Endothelial cell of umbilical vein (primary cell): ENCODE measurements at regions not wholly inside any gene's neighbourhood (a gene's known extent, or its start where the extent isn't known, plus 50 kb on each side); places are given as distances from the start of the nearest gene placed in this dataset.
A peak's percentile ranks its signal among the peaks of the same experiment; 100 is the strongest.

Experiments
- BruUV-seq: library from RNA; stranded (reverse); fragments of 400-500 nt; replicated peaks from 2 replicates; lab custom pipeline; 2021; lab: Mats Ljungman, UMichigan
- CTCF ChIA-PET: fragments of 300-600, 350-600 bp; sonication (Branson Sonifier 250); formaldehyde crosslinking; loops from one replicate; lab custom pipeline; 2021; ENCODE audit warnings: antibody characterized with exemption, inconsistent platforms; lab: Charles Lee
- POLR2A ChIA-PET: fragments of 300-600, 350-600 bp; sonication (Branson Sonifier 250); formaldehyde crosslinking; loops from one replicate; lab custom pipeline; 2021; ENCODE audit warnings: antibody characterized with exemption, inconsistent platforms; lab: Charles Lee
- DNase-seq: peaks from one replicate; pipeline ENCODE4 v3.0.0-alpha.2; 2011; ENCODE audit warnings: low read depth, low spot score
- FAIRE-seq: peaks from 2 replicates; lab custom pipeline; 2011; peaks lifted over from hg19 to GRCh38; lab: Jason Lieb, UNC
- H2AFZ ChIP-seq: 2 replicates; pipeline ENCODE4 v1.6.0; 2012; ENCODE audit warnings: low read depth, low read length, control low read depth, inconsistent platforms
- H3K27ac ChIP-seq: 2 replicates; pipeline ENCODE4 v1.5.1; 2011; ENCODE audit warnings: low read depth, mild to moderate bottlenecking, control low read depth, low read length, moderate library complexity; ENCODE audit not compliant: insufficient read depth
- H3K27me3 ChIP-seq, 2 experiments: 2 replicates each; pipeline versions ENCODE4 v1.6.0 to v1.6.1; 2011; ENCODE audit warnings: low read length in 2 of 2, mixed read lengths in 1 of 2; ENCODE audit not compliant: control insufficient read depth in 2 of 2, insufficient read depth in 2 of 2
- H3K36me3 ChIP-seq, 2 experiments: 2 replicates in 1 of 2; 3 replicates in 1 of 2; pipeline ENCODE4 v1.5.1; 2011; ENCODE audit warnings: low read length in 2 of 2, mild to moderate bottlenecking in 1 of 2, moderate library complexity in 1 of 2; ENCODE audit not compliant: control insufficient read depth in 2 of 2, insufficient read depth in 2 of 2; ENCODE audit errors: extremely low read depth in 1 of 2
- H3K4me1 ChIP-seq: 3 replicates; pipeline ENCODE4 v1.5.1; 2011; ENCODE audit warnings: mild to moderate bottlenecking, low read length; ENCODE audit not compliant: control insufficient read depth, insufficient read depth; ENCODE audit errors: extremely low read depth
- H3K4me2 ChIP-seq: 2 replicates; pipeline ENCODE4 v1.6.1; 2011; ENCODE audit warnings: low read length, control low read depth, mixed read lengths; ENCODE audit not compliant: insufficient read depth
- H3K4me3 ChIP-seq, 3 experiments: fragments of 200-600 bp in 1 of 3; sonication (generic), shearing (Covaris generic) in 1 of 3; replicated peaks in 1 of 3; 2 replicates each; pipeline ENCODE4 v1.5.1; 2011 to 2016; ENCODE audit warnings: control low read depth in 3 of 3, low read length in 3 of 3, mild to moderate bottlenecking in 2 of 3, inconsistent platforms in 1 of 3, low read depth in 1 of 3, moderate library complexity in 1 of 3; ENCODE audit not compliant: insufficient read depth in 1 of 3
- H3K79me2 ChIP-seq: 2 replicates; pipeline ENCODE4 v1.6.0; 2012; ENCODE audit warnings: low read length, inconsistent platforms; ENCODE audit not compliant: control insufficient read depth, insufficient read depth
- H3K9ac ChIP-seq: replicated peaks from 2 replicates; pipeline ENCODE3; 2011; ENCODE audit warnings: low read length, control low read depth; ENCODE audit not compliant: insufficient read depth; ENCODE audit errors: extremely low read depth
- H3K9me1 ChIP-seq: replicated peaks from 3 replicates; pipeline ENCODE4 v1.6.0; 2011; ENCODE audit warnings: mild to moderate bottlenecking, low read length; ENCODE audit not compliant: control insufficient read depth, insufficient read depth; ENCODE audit errors: extremely low read depth
- H3K9me3 ChIP-seq: replicated peaks from 2 replicates; pipeline ENCODE4 v1.5.1; 2012; ENCODE audit warnings: low read length, inconsistent platforms; ENCODE audit not compliant: control insufficient read depth, insufficient read depth
- H4K20me1 ChIP-seq: replicated peaks from 2 replicates; pipeline ENCODE3; 2011; ENCODE audit warnings: mild to moderate bottlenecking, low read length; ENCODE audit not compliant: control insufficient read depth, insufficient read depth; ENCODE audit errors: extremely low read depth
- CTCF ChIP-seq, 2 donors: IDR thresholded peaks; 1 replicate in 1 of 2; 2 replicates in 1 of 2; pipeline ENCODE4 v1.5.1; 2011; ENCODE audit warnings: low read length in 2 of 2, mild to moderate bottlenecking in 2 of 2, moderate library complexity in 2 of 2, control low read depth in 1 of 2, inconsistent platforms in 1 of 2, low read depth in 1 of 2; ENCODE audit not compliant: insufficient read depth in 1 of 2; ENCODE audit errors: extremely low read depth in 1 of 2
- EZH2 ChIP-seq: IDR thresholded peaks from 2 replicates; pipeline ENCODE4 v1.6.1; 2012; ENCODE audit warnings: borderline replicate concordance, low read depth, mild to moderate bottlenecking, moderate library complexity, low read length, inconsistent platforms; ENCODE audit not compliant: severe bottlenecking
- FOS ChIP-seq: IDR thresholded peaks from 2 replicates; pipeline ENCODE4 v1.6.1; 2011; ENCODE audit warnings: mild to moderate bottlenecking, low read length, moderate library complexity, borderline replicate concordance; ENCODE audit not compliant: insufficient read depth
- GATA2 ChIP-seq: IDR thresholded peaks from 2 replicates; pipeline ENCODE4 v1.7.0; 2011; ENCODE audit warnings: low read depth, mild to moderate bottlenecking, moderate library complexity, mixed read lengths, low read length; ENCODE audit not compliant: insufficient read length, insufficient read depth
- JUN ChIP-seq: IDR thresholded peaks from 2 replicates; pipeline ENCODE4 v1.6.1; 2011; ENCODE audit warnings: borderline replicate concordance, low read depth; ENCODE audit not compliant: insufficient read length, insufficient read depth
- MAX ChIP-seq: IDR thresholded peaks from 2 replicates; pipeline ENCODE4 v1.6.1; 2011; ENCODE audit not compliant: insufficient read depth, insufficient read length
- MYC ChIP-seq: IDR thresholded peaks from one replicate; pipeline ENCODE4 v1.6.1; 2011; ENCODE audit warnings: mild to moderate bottlenecking, low read depth, low read length
- POLR2A ChIP-seq: IDR thresholded peaks from 2 replicates; pipeline ENCODE4 v1.6.1; 2012; ENCODE audit warnings: low read depth, mild to moderate bottlenecking, control low read depth, low read length
- POLR2AphosphoS5 ChIP-seq: IDR thresholded peaks from 2 replicates; pipeline ENCODE4 v1.6.1; 2012; ENCODE audit warnings: low read depth, mild to moderate bottlenecking, control low read depth, low read length, moderate library complexity; ENCODE audit not compliant: insufficient read depth
- dilution Hi-C: fragments of 300-500 bp; cut with MboI; formaldehyde crosslinking; loops from one replicate; pipeline ENCODE4 v1.15.0; 2019; ENCODE audit warnings: low sequenced_read_pairs; ENCODE audit not compliant: extremely low pct_ligation_motif_present
- intact Hi-C: fragments of 100-400 bp; cut with micrococcal nuclease; formaldehyde crosslinking; loops from one replicate; pipeline ENCODE4 v1.10.0; 2022

GRCh38 chr21:21897275-21897883, 899.2 kb downstream of the NCAM2 start:
- intact Hi-C loops: no loop called here
- FAIRE-seq: peak; percentile 24
- dilution Hi-C loops: no loop called here

More at GRCh38 chr21:21897275-21897883, 899.2 kb downstream of the NCAM2 start:
- Histone ChIP-seq H4K20me1 (no peaks in the 10 kb centered on the region), H3K9ac (no peak overlapping the region), H3K27me3 (no peaks in the 10 kb centered on the region), H3K27ac (no peak overlapping the region), H3K36me3 (no peaks in the 10 kb centered on the region), H3K4me1 (no peaks in the 10 kb centered on the region), H3K4me2 (no peak overlapping the region), H3K9me3 (no peaks in the 10 kb centered on the region), H3K4me3 (no peak overlapping the region), H3K9me1 (no peaks in the 10 kb centered on the region), H3K79me2 (no peaks in the 10 kb centered on the region), H2AFZ (no peak overlapping the region)
- CTCF ChIA-PET: no interaction called here
- no peak for TF ChIP-seq POLR2AphosphoS5
- no peak for TF ChIP-seq EZH2
- no peak for TF ChIP-seq JUN
- TF ChIP-seq CTCF (IDR thresholded peaks at IDR 0.05; ENCODE audit: extremely low read depth in 1 of 2, insufficient read depth in 1 of 2, low read depth in 1 of 2, low read length in 2 of 2): no peak
- TF ChIP-seq MAX: no peak
- no peak for TF ChIP-seq MYC
- TF ChIP-seq GATA2: no peak
- TF ChIP-seq POLR2A: no peak
- no peak for TF ChIP-seq FOS
- BruUV-seq: no TSS peak
- POLR2A ChIA-PET: no interaction called here
- no peak for DNase-seq
